GM12878 (cell line): ENCODE measurements at regions not wholly inside any gene's neighbourhood (a gene's known extent, or its start where the extent isn't known, plus 50 kb on each side); places are given as distances from the start of the nearest gene placed in this dataset.

Experiments used
- ATAC-seq: fragments of 200-7000 bp; cut with Tn5 transposase; 3 replicates; pipeline ENCODE4 v1.9.1; 2020; ENCODE audit warnings: mild to moderate bottlenecking, moderate library complexity
- BruUV-seq: library from RNA; stranded (reverse); fragments of 400-500 nt; replicated peaks from 2 replicates; lab custom pipeline; 2021; lab: Mats Ljungman, UMichigan
- CTCF ChIA-PET: fragments of 300-600 bp; sonication (Branson Sonifier 250); formaldehyde crosslinking; extraction: SDS; loops from one replicate; lab custom pipeline; 2021; ENCODE audit warnings: inconsistent platforms; lab: Yijun Ruan, JAX
- POLR2A ChIA-PET: fragments of 350-600 bp; formaldehyde crosslinking; extraction: SDS; loops from one replicate; lab custom pipeline; 2021; ENCODE audit warnings: inconsistent platforms; lab: Charles Lee
- RAD21 ChIA-PET: fragments of 300-600 bp; sonication (Branson Sonifier 250); formaldehyde crosslinking; loops from one replicate; lab custom pipeline; 2023; ENCODE audit warnings: antibody characterized with exemption; ENCODE audit not compliant: unreplicated experiment; lab: Charles Lee
- SMC1A ChIA-PET: fragments of 300-600 bp; sonication (Branson Sonifier 250); formaldehyde crosslinking; loops from one replicate; lab custom pipeline; 2023; ENCODE audit not compliant: unreplicated experiment, uncharacterized antibody; lab: Charles Lee
- DNase-seq: peaks from one replicate; pipeline ENCODE4 v3.0.0-alpha.2; 2011; ENCODE audit warnings: low read depth, low spot score
- FAIRE-seq: peaks from 3 replicates; lab custom pipeline; 2011; peaks lifted over from hg19 to GRCh38; lab: Jason Lieb, UNC
- H2AFZ ChIP-seq: 2 replicates; pipeline ENCODE4 v1.6.0; 2011; ENCODE audit warnings: low read depth, low read length, control low read depth; ENCODE audit not compliant: control insufficient read depth
- H3K27ac ChIP-seq: 2 replicates; pipeline ENCODE4 v1.5.1; 2011; ENCODE audit warnings: control low read depth; ENCODE audit not compliant: control insufficient read depth, insufficient read depth
- H3K27me3 ChIP-seq, 2 experiments: replicated peaks in 1 of 2; 2 replicates each; pipeline versions ENCODE4 v1.6.0 to v1.6.1; 2011; ENCODE audit warnings: low read length in 1 of 2; ENCODE audit not compliant: control insufficient read depth in 2 of 2, insufficient read depth in 2 of 2
- H3K36me3 ChIP-seq, 2 experiments: 2 replicates each; pipeline ENCODE4 v1.5.1; 2011; ENCODE audit warnings: low read length in 1 of 2; ENCODE audit not compliant: control insufficient read depth in 2 of 2, insufficient read depth in 2 of 2
- H3K4me1 ChIP-seq: 2 replicates; pipeline ENCODE4 v1.6.1; 2011; ENCODE audit warnings: mild to moderate bottlenecking, low read length, moderate library complexity, mixed read lengths; ENCODE audit not compliant: control insufficient read depth, insufficient read depth
- H3K4me2 ChIP-seq: 2 replicates; pipeline ENCODE4 v1.6.0; 2011; ENCODE audit warnings: control low read depth; ENCODE audit not compliant: control insufficient read depth, insufficient read depth
- H3K4me3 ChIP-seq: fragments of 200-600 bp; sonication (generic); 2 replicates; pipeline ENCODE4 v1.5.1; 2016
- H3K79me2 ChIP-seq: 2 replicates; pipeline ENCODE4 v1.6.0; 2011; ENCODE audit warnings: low read length; ENCODE audit not compliant: control insufficient read depth, insufficient read depth
- H3K9ac ChIP-seq: 2 replicates; pipeline ENCODE4 v1.8.0; 2011; ENCODE audit warnings: low read length, control low read depth, mixed read lengths; ENCODE audit not compliant: control insufficient read depth, insufficient read depth
- H3K9me3 ChIP-seq: replicated peaks from 3 replicates; pipeline ENCODE4 v1.5.1; 2011; ENCODE audit warnings: mild to moderate bottlenecking, low read length; ENCODE audit not compliant: control insufficient read depth, insufficient read depth
- H4K20me1 ChIP-seq: 2 replicates; pipeline ENCODE4 v1.6.0; 2011; ENCODE audit not compliant: control insufficient read depth, insufficient read depth
- ATF7 ChIP-seq: fragments of 450-650 bp; IDR thresholded peaks from 2 replicates; pipeline ENCODE4 v1.6.1; 2016; ENCODE audit warnings: low read depth, mild to moderate bottlenecking
- CREB1 ChIP-seq: IDR thresholded peaks from 2 replicates; pipeline ENCODE4 v1.6.1; 2012; ENCODE audit warnings: low read depth, mild to moderate bottlenecking, inconsistent platforms
- DPF2 ChIP-seq: fragments of 450-650 bp; IDR thresholded peaks from 2 replicates; pipeline ENCODE4 v1.6.1; 2017; ENCODE audit warnings: mild to moderate bottlenecking
- E2F4 ChIP-seq: IDR thresholded peaks from 2 replicates; pipeline ENCODE4 v1.6.1; 2012; ENCODE audit warnings: low read depth, low read length, improper control_type of control experiment
- FOS ChIP-seq: IDR thresholded peaks from 3 replicates; pipeline ENCODE4 v1.6.1; 2011; ENCODE audit warnings: borderline replicate concordance; ENCODE audit not compliant: insufficient read length; ENCODE audit errors: extremely low read depth
- MEF2B ChIP-seq: fragments of 450-650 bp; IDR thresholded peaks from 2 replicates; pipeline ENCODE4 v1.6.1; 2018; ENCODE audit warnings: mild to moderate bottlenecking, moderate library complexity; ENCODE audit not compliant: partially characterized antibody, poor library complexity, severe bottlenecking
- SP1 ChIP-seq: IDR thresholded peaks from one replicate; pipeline ENCODE4 v1.6.1; 2011; ENCODE audit warnings: low read depth, low read length
- SPI1 ChIP-seq: IDR thresholded peaks from 2 replicates; pipeline ENCODE4 v1.6.1; 2011; ENCODE audit warnings: low read depth, mild to moderate bottlenecking, low read length, moderate library complexity, borderline replicate concordance; ENCODE audit not compliant: insufficient read depth
- SRF ChIP-seq, 2 experiments: IDR thresholded peaks; 2 replicates each; pipeline ENCODE4 v1.6.1; 2011; ENCODE audit warnings: low read depth in 2 of 2, low read length in 2 of 2, mild to moderate bottlenecking in 1 of 2, moderate library complexity in 1 of 2
- STAT1 ChIP-seq: fragments of 450-650 bp; conservative IDR thresholded peaks from 2 replicates; pipeline ENCODE4 v1.6.1; 2014; ENCODE audit warnings: antibody characterized with exemption, mild to moderate bottlenecking
- WRNIP1 ChIP-seq: IDR thresholded peaks from 2 replicates; pipeline ENCODE4 v1.6.1; 2011; ENCODE audit warnings: low read depth, low read length, improper control_type of control experiment, borderline replicate concordance
- ZBTB11 ChIP-seq: fragments of 450-650 bp; formaldehyde crosslinking; IDR thresholded peaks from 2 replicates; pipeline ENCODE4 v1.5.0; 2022; ENCODE audit warnings: mild to moderate bottlenecking, missing genetic modification characterization
- ZZZ3 ChIP-seq: IDR thresholded peaks from 2 replicates; pipeline ENCODE4 v1.6.1; 2011; ENCODE audit warnings: low read depth; ENCODE audit not compliant: control insufficient read depth, insufficient read length
- WGBS: methylation state at CpG from one replicate; pipeline ENCODE4 v1.1.6; 2016; ENCODE audit warnings: low lambda C conversion rate; ENCODE audit not compliant: insufficient replicate concordance, insufficient coverage; ENCODE audit errors: missing lambda C conversion rate; 5-methylcytosine and 5-hydroxymethylcytosine counted together
- in situ Hi-C: fragments of 300-500 bp; cut with MboI; formaldehyde crosslinking; loops from 9 replicates; pipeline ENCODE4 v1.14.3; 2018; ENCODE audit warnings: mixed read lengths
- intact Hi-C: fragments of 100-400 bp; cut with micrococcal nuclease; formaldehyde crosslinking; loops from one replicate; pipeline ENCODE4 v1.14.2; 2022; ENCODE audit not compliant: unreplicated experiment
- TF ChIP-seq, protein P1 (sequence below): IDR thresholded peaks from 2 replicates; pipeline ENCODE4 v1.6.1; 2011; ENCODE audit warnings: low read depth, low read length, improper control_type of control experiment, borderline replicate concordance

GRCh38 chr3:157586293-157586692 lies 83.1 kb upstream of the VEPH1 start:
- Histone ChIP-seq H3K79me2 (no peaks in the 10 kb centered on the region), H3K27ac (no peak overlapping the region), H3K4me2 (no peak overlapping the region)
- TF ChIP-seq ZZZ3: no peak
- peak; percentile 67 for TF ChIP-seq SPI1
- TF ChIP-seq, all 136 proteins: peak for 1
- Histone ChIP-seq H4K20me1 (no peaks in the 10 kb centered on the region), H3K4me1 (no peaks in the 10 kb centered on the region), H3K9ac (no peak overlapping the region), H2AFZ (no peak overlapping the region), H3K36me3 (no peaks in the 10 kb centered on the region), H3K4me3 (no peak overlapping the region), H3K9me3 (no peaks in the 10 kb centered on the region), H3K27me3 (no peaks in the 10 kb centered on the region)
- CTCF ChIA-PET: no interaction called here
- BruUV-seq: no TSS peak
- intact Hi-C loops: no loop called here
- ATAC-seq (no peak), DNase-seq (no peak), FAIRE-seq (no peak)
- 21% methylated on average over 5 of the region's 5 CpGs for WGBS
- SMC1A ChIA-PET: no interaction called here
- RAD21 ChIA-PET: no interaction called here
- in situ Hi-C loops: no loop called here
- POLR2A ChIA-PET: no interaction called here

DNA sequence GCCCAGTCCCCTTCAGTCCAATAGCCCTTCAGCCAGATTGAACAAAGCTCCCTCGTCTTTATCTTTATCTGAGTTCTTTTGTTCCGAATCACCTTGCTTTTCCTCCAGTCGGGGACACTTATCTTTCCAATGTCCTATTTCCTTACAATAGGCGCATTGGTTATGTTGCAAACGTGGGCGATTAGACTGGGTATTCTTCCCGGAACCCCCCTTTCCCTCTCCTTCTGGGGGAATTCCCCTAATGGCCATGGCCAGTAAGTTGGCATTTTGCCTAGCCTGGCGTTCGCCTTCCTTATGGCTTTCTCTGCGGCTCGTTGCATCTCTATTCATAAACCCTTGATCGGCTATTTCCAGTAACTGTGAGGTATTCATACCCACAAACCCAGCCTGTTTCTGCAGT lies 82.2 kb upstream of the VEPH1 start:
- Histone ChIP-seq H3K4me3 (no peak overlapping the region), H4K20me1 (no peaks in the 10 kb centered on the region), H3K36me3 (no peaks in the 10 kb centered on the region), H3K9ac (no peak overlapping the region), H3K9me3 (no peaks in the 10 kb centered on the region), H3K4me2 (no peak overlapping the region), H3K27ac (no peak overlapping the region), H2AFZ (no peak overlapping the region), H3K27me3 (no peaks in the 10 kb centered on the region), H3K79me2 (no peaks in the 10 kb centered on the region), H3K4me1 (no peaks in the 10 kb centered on the region)
- ChIA-PET POLR2A (no interaction called here), CTCF (interaction anchor here (1.2 kb wide), 1 partner anchor 13 kb away, joined by 5 read pairs; no protein-coding TSS in a partner anchor), SMC1A (interaction anchor here (0.9 kb wide), 1 partner anchor 17 kb away, joined by 3 read pairs; no protein-coding TSS in a partner anchor), RAD21 (no interaction called here)
- in situ Hi-C loops: no loop called here
- DNase-seq (no peak), FAIRE-seq (no peak), ATAC-seq (no peak)
- intact Hi-C loops: no loop called here
- WGBS: 67% methylated on average over 12 of the region's 12 CpGs
- BruUV-seq: no TSS peak
- TF ChIP-seq CREB1 (no peak), STAT1 (no peak), DPF2 (no peak), E2F4 (no peak), MEF2B (no peak), WRNIP1 (no peak), ATF7 (no peak), SRF (IDR thresholded peaks at IDR 0.05; ENCODE audit: low read depth in 2 of 2, low read length in 2 of 2) (no peak), ZBTB11 (CRISPR knock-in tag) (no peak), FOS (no peak), SP1 (no peak)
- TF ChIP-seq, protein P1, sequence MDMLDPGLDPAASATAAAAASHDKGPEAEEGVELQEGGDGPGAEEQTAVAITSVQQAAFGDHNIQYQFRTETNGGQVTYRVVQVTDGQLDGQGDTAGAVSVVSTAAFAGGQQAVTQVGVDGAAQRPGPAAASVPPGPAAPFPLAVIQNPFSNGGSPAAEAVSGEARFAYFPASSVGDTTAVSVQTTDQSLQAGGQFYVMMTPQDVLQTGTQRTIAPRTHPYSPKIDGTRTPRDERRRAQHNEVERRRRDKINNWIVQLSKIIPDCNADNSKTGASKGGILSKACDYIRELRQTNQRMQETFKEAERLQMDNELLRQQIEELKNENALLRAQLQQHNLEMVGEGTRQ: no peak
